Esophagus squamous epithelium (tissue), 5 donors: ENCODE measurements at regions not wholly inside any gene's neighbourhood (a gene's known extent, or its start where the extent isn't known, plus 50 kb on each side); places are given as distances from the start of the nearest gene placed in this dataset.

ENCODE experiments used
- DNase-seq: peaks from one replicate; lab custom pipeline; 2025; lab: John Stamatoyannopoulos, UW
- H3K27ac ChIP-seq, 4 donors: fragments of 200-600 bp; sonication (generic); one replicate each; pipeline ENCODE4 v1.5.1; 2016 to 2019; ENCODE audit warnings: mild to moderate bottlenecking in 1 of 4
- H3K27me3 ChIP-seq, 4 donors: fragments of 200-600 bp; sonication (generic); 1 replicate in 3 of 4; 2 replicates in 1 of 4; pipeline versions ENCODE4 v1.5.1 to v1.6.0; 2017 to 2021; ENCODE audit warnings: antibody characterized with exemption in 1 of 4
- H3K36me3 ChIP-seq, 3 donors: fragments of 200-600 bp; sonication (generic); one replicate each; pipeline ENCODE4 v1.5.1; 2016 to 2019
- H3K4me1 ChIP-seq, 3 donors: fragments of 200-600 bp; sonication (generic); one replicate each; pipeline ENCODE4 v1.5.1; 2017 to 2019
- H3K4me3 ChIP-seq, 4 donors: fragments of 200-600 bp; sonication (generic); 1 replicate in 3 of 4; 2 replicates in 1 of 4; pipeline ENCODE4 v1.5.1; 2016 to 2019; ENCODE audit warnings: mild to moderate bottlenecking in 2 of 4, moderate library complexity in 1 of 4
- H3K9me3 ChIP-seq, 3 donors: fragments of 200-600 bp; sonication (generic); one replicate each; pipeline ENCODE4 v1.5.1; 2016 to 2019
- CTCF ChIP-seq, 6 experiments: fragments of 450-650 bp in 4 of 6; fragments of 200-600 bp in 2 of 6; sonication (generic) in 2 of 6; IDR thresholded peaks; one replicate each; pipeline ENCODE4 v1.5.1; 2016 to 2019; ENCODE audit warnings: antibody characterized with exemption in 6 of 6, mild to moderate bottlenecking in 4 of 6, moderate library complexity in 4 of 6
- POLR2A ChIP-seq, 4 donors: fragments of 450-650 bp; IDR thresholded peaks; one replicate each; pipeline ENCODE4 v1.6.1; 2017; ENCODE audit warnings: antibody characterized with exemption in 4 of 4, mild to moderate bottlenecking in 4 of 4, moderate library complexity in 3 of 4
- WGBS, 2 donors: methylation state at CpG; one replicate each; pipeline ENCODE4 v1.1.5; 2018; 5-methylcytosine and 5-hydroxymethylcytosine counted together
- intact Hi-C: fragments of 100-400 bp; cut with DNase I; formaldehyde crosslinking; loops from one replicate; pipeline ENCODE4 v1.15.0; 2022
- donor health status: DM: yes; HTN: yes; CAD: no.

- no peaks in the 10 kb centered on the region for H3K27me3 ChIP-seq
- TF ChIP-seq POLR2A (IDR thresholded peaks at IDR 0.05) (no peak), CTCF (IDR thresholded peaks at IDR 0.05) (no peak)
- H3K36me3 ChIP-seq = no peaks in the 10 kb centered on the region
- H3K4me1 ChIP-seq = peaks cover 0 to 16% (median 0%) of the 10 kb centered on the region in 3 donors
- no peak for DNase-seq
- 24 to 60% methylated on average over 2 of the region's 2 CpGs for WGBS, 2 donors
- no peak overlapping the region for H3K27ac ChIP-seq
- intact Hi-C loops = no loop called here
- H3K4me3 ChIP-seq = no peak overlapping the region
- no peaks in the 10 kb centered on the region for H3K9me3 ChIP-seq
These were observed 183.2 kb upstream of the MYLIP start for GRCh38 chr6:15945593-15946159.

- WGBS, 2 donors = 59 to 63% methylated on average over 3 to 4 of the region's 4 CpGs
- DNase-seq = no peak
- Histone ChIP-seq H3K36me3 (no peaks in the 10 kb centered on the region), H3K9me3 (no peaks in the 10 kb centered on the region), H3K27me3 (no peaks in the 10 kb centered on the region), H3K4me1 (peaks cover 0 to 3% (median 0%) of the 10 kb centered on the region in 3 donors), H3K4me3 (no peak overlapping the region), H3K27ac (no peak overlapping the region)
- no peak for TF ChIP-seq POLR2A (IDR thresholded peaks at IDR 0.05)
- no peak for TF ChIP-seq CTCF (IDR thresholded peaks at IDR 0.05)
- intact Hi-C loops = no loop called here
These were observed 185.5 kb upstream of the MYLIP start for GRCh38 chr6:15943423-15943822.

- 60 to 72% methylated on average over 1 to 2 of the region's 2 CpGs for WGBS, 2 donors
- Histone ChIP-seq H3K27me3 (no peaks in the 10 kb centered on the region), H3K27ac (no peak overlapping the region), H3K9me3 (no peaks in the 10 kb centered on the region), H3K4me3 (no peak overlapping the region), H3K36me3 (no peaks in the 10 kb centered on the region), H3K4me1 (peaks cover 0 to 3% (median 0%) of the 10 kb centered on the region in 3 donors)
- intact Hi-C loops = no loop called here
- DNase-seq = no peak
- TF ChIP-seq CTCF (IDR thresholded peaks at IDR 0.05) (no peak), POLR2A (IDR thresholded peaks at IDR 0.05) (no peak)
These were observed 187.7 kb upstream of the MYLIP start for GRCh38 chr6:15941168-15941567.

- H3K27ac ChIP-seq = no peak overlapping the region
- H3K4me1 ChIP-seq = peaks cover 0 to 6% (median 3%) of the 10 kb centered on the region in 3 donors
- H3K36me3 ChIP-seq = no peaks in the 10 kb centered on the region
- no peak for DNase-seq
- no peaks in the 10 kb centered on the region for H3K9me3 ChIP-seq
- no peak for TF ChIP-seq CTCF (IDR thresholded peaks at IDR 0.05)
- no peak for TF ChIP-seq POLR2A (IDR thresholded peaks at IDR 0.05)
- no peak overlapping the region for H3K4me3 ChIP-seq
- intact Hi-C loops = no loop called here
- no peaks in the 10 kb centered on the region for H3K27me3 ChIP-seq
- 78 to 90% methylated on average over 3 of the region's 3 CpGs for WGBS, 2 donors
These were observed 190.8 kb upstream of the MYLIP start for GRCh38 chr6:15938107-15938506.

- 82 to 93% methylated on average over 3 of the region's 3 CpGs for WGBS, 2 donors
- Histone ChIP-seq H3K36me3 (no peaks in the 10 kb centered on the region), H3K27me3 (no peaks in the 10 kb centered on the region), H3K4me3 (no peak overlapping the region), H3K27ac (no peak overlapping the region), H3K9me3 (no peaks in the 10 kb centered on the region), H3K4me1 (peaks cover 0 to 6% (median 3%) of the 10 kb centered on the region in 3 donors)
- intact Hi-C loops = no loop called here
- DNase-seq = no peak
- TF ChIP-seq POLR2A (IDR thresholded peaks at IDR 0.05) (no peak), CTCF (IDR thresholded peaks at IDR 0.05) (no peak)
These were observed 191.3 kb upstream of the MYLIP start for GRCh38 chr6:15937602-15938001.
